Activated naive CD8-positive, alpha-beta T cell (primary cell): ENCODE measurements at regions not wholly inside any gene's neighbourhood (a gene's known extent, or its start where the extent isn't known, plus 50 kb on each side); places are given as distances from the start of the nearest gene placed in this dataset.

Source experiments
- H3K27ac Mint-ChIP-seq: one replicate; pipeline ENCODE4 v1.8.0; 2021; ENCODE audit warnings: mixed read lengths
- H3K27me3 Mint-ChIP-seq: one replicate; pipeline ENCODE4 v1.8.0; 2021; ENCODE audit warnings: mixed read lengths
- H3K36me3 Mint-ChIP-seq: one replicate; pipeline ENCODE4 v1.8.0; 2021; ENCODE audit warnings: mixed read lengths
- H3K4me1 Mint-ChIP-seq: one replicate; pipeline ENCODE4 v1.8.0; 2021; ENCODE audit warnings: low read depth, mixed read lengths
- H3K4me3 Mint-ChIP-seq: one replicate; pipeline ENCODE4 v1.8.0; 2021; ENCODE audit warnings: mild to moderate bottlenecking, mixed read lengths
- H3K9me3 Mint-ChIP-seq: one replicate; pipeline ENCODE4 v1.8.0; 2021; ENCODE audit warnings: low read depth, mixed read lengths

- Mint-ChIP-seq H3K27ac (no peak overlapping the region), H3K4me1 (no peaks in the 10 kb centered on the region), H3K27me3 (no peaks in the 10 kb centered on the region), H3K36me3 (no peaks in the 10 kb centered on the region), H3K4me3 (no peak overlapping the region), H3K9me3 (no peaks in the 10 kb centered on the region)
Measured at GRCh38 chr1:168875831-168876230, 146.8 kb upstream of the DPT start.

- Mint-ChIP-seq H3K4me3 (no peak overlapping the region), H3K27ac (no peak overlapping the region), H3K27me3 (no peaks in the 10 kb centered on the region), H3K4me1 (no peaks in the 10 kb centered on the region), H3K36me3 (no peaks in the 10 kb centered on the region), H3K9me3 (no peaks in the 10 kb centered on the region)
Measured at GRCh38 chr1:168876830-168877229, 147.8 kb upstream of the DPT start.

- no peaks in the 10 kb centered on the region for H3K36me3 Mint-ChIP-seq
- no peak overlapping the region for H3K4me3 Mint-ChIP-seq
- H3K27ac Mint-ChIP-seq = no peak overlapping the region
- H3K4me1 Mint-ChIP-seq = no peaks in the 10 kb centered on the region
- H3K9me3 Mint-ChIP-seq = no peaks in the 10 kb centered on the region
- no peaks in the 10 kb centered on the region for H3K27me3 Mint-ChIP-seq
Measured at GRCh38 chr1:168879896-168880734, 151.1 kb upstream of the DPT start.

GRCh38 chr1:168881656-168882260 lies 152.8 kb upstream of the DPT start:
- no peaks in the 10 kb centered on the region for H3K9me3 Mint-ChIP-seq
- no peaks in the 10 kb centered on the region for H3K4me1 Mint-ChIP-seq
- no peaks in the 10 kb centered on the region for H3K36me3 Mint-ChIP-seq
- H3K4me3 Mint-ChIP-seq = no peak overlapping the region
- H3K27me3 Mint-ChIP-seq = peaks cover 2% of the 10 kb centered on the region
- no peak overlapping the region for H3K27ac Mint-ChIP-seq

- no peaks in the 10 kb centered on the region for H3K4me1 Mint-ChIP-seq
Measured at GRCh38 chr1:168887381-168887780, 158.4 kb upstream of the DPT start.

GRCh38 chr1:168888418-168888817 lies 159.4 kb upstream of the DPT start:
- Mint-ChIP-seq H3K36me3 (no peaks in the 10 kb centered on the region), H3K27me3 (peaks cover 4% of the 10 kb centered on the region), H3K27ac (no peak overlapping the region), H3K4me3 (no peak overlapping the region), H3K9me3 (no peaks in the 10 kb centered on the region), H3K4me1 (no peaks in the 10 kb centered on the region)

More at GRCh38 chr1:168887381-168887780, 158.4 kb upstream of the DPT start:
- Mint-ChIP-seq H3K9me3 (no peaks in the 10 kb centered on the region), H3K27me3 (peaks cover 4% of the 10 kb centered on the region), H3K36me3 (no peaks in the 10 kb centered on the region), H3K4me3 (no peak overlapping the region), H3K27ac (no peak overlapping the region)

- H3K36me3 Mint-ChIP-seq = no peaks in the 10 kb centered on the region
- H3K4me3 Mint-ChIP-seq = no peak overlapping the region
- H3K27ac Mint-ChIP-seq = no peak overlapping the region
- peaks cover 23% of the 10 kb centered on the region for H3K27me3 Mint-ChIP-seq
- H3K9me3 Mint-ChIP-seq = no peaks in the 10 kb centered on the region
- no peaks in the 10 kb centered on the region for H3K4me1 Mint-ChIP-seq
Measured at GRCh38 chr1:168892931-168893330, 163.9 kb upstream of the DPT start.

GRCh38 chr1:168893359-168893801 lies 164.4 kb upstream of the DPT start:
- Mint-ChIP-seq H3K4me1 (no peaks in the 10 kb centered on the region), H3K27ac (no peak overlapping the region), H3K4me3 (no peak overlapping the region), H3K27me3 (peaks cover 25% of the 10 kb centered on the region), H3K9me3 (no peaks in the 10 kb centered on the region), H3K36me3 (no peaks in the 10 kb centered on the region)

GRCh38 chr1:168894397-168894903 lies 165.4 kb upstream of the DPT start:
- H3K27me3 Mint-ChIP-seq = peaks cover 23% of the 10 kb centered on the region

GRCh38 chr1:168897249-168897648 lies 168.2 kb upstream of the DPT start:
- H3K4me1 Mint-ChIP-seq = no peaks in the 10 kb centered on the region
- no peaks in the 10 kb centered on the region for H3K9me3 Mint-ChIP-seq
- H3K27me3 Mint-ChIP-seq = peaks cover 25% of the 10 kb centered on the region
- no peak overlapping the region for H3K4me3 Mint-ChIP-seq
- no peaks in the 10 kb centered on the region for H3K36me3 Mint-ChIP-seq
- no peak overlapping the region for H3K27ac Mint-ChIP-seq

More at GRCh38 chr1:168894397-168894903, 165.4 kb upstream of the DPT start:
- Mint-ChIP-seq H3K36me3 (no peaks in the 10 kb centered on the region), H3K27ac (no peak overlapping the region), H3K4me3 (no peak overlapping the region), H3K4me1 (no peaks in the 10 kb centered on the region), H3K9me3 (no peaks in the 10 kb centered on the region)

GRCh38 chr1:168903237-168903830 lies 174.3 kb upstream of the DPT start:
- Mint-ChIP-seq H3K27me3 (peaks cover 10% of the 10 kb centered on the region), H3K36me3 (no peaks in the 10 kb centered on the region), H3K4me1 (no peaks in the 10 kb centered on the region), H3K27ac (no peak overlapping the region), H3K9me3 (no peaks in the 10 kb centered on the region), H3K4me3 (no peak overlapping the region)

- Mint-ChIP-seq H3K36me3 (peaks cover 2% of the 10 kb centered on the region), H3K4me1 (no peaks in the 10 kb centered on the region), H3K27ac (no peak overlapping the region), H3K27me3 (peaks cover 14% of the 10 kb centered on the region), H3K9me3 (no peaks in the 10 kb centered on the region), H3K4me3 (no peak overlapping the region)
Measured at GRCh38 chr1:168905633-168906032, 176.6 kb upstream of the DPT start.

- no peaks in the 10 kb centered on the region for H3K9me3 Mint-ChIP-seq
- H3K4me1 Mint-ChIP-seq = no peaks in the 10 kb centered on the region
- no peak overlapping the region for H3K4me3 Mint-ChIP-seq
- peaks cover 13% of the 10 kb centered on the region for H3K27me3 Mint-ChIP-seq
- H3K27ac Mint-ChIP-seq = no peak overlapping the region
- peaks cover 2% of the 10 kb centered on the region for H3K36me3 Mint-ChIP-seq
Measured at GRCh38 chr1:168906367-168906766, 177.4 kb upstream of the DPT start.

GRCh38 chr1:168907053-168907452 lies 178.0 kb upstream of the DPT start:
- no peaks in the 10 kb centered on the region for H3K9me3 Mint-ChIP-seq
- no peak overlapping the region for H3K27ac Mint-ChIP-seq
- H3K4me3 Mint-ChIP-seq = no peak overlapping the region
- peaks cover 13% of the 10 kb centered on the region for H3K27me3 Mint-ChIP-seq
- H3K36me3 Mint-ChIP-seq = peaks cover 2% of the 10 kb centered on the region
- H3K4me1 Mint-ChIP-seq = no peaks in the 10 kb centered on the region

GRCh38 chr1:168907786-168908348 lies 178.9 kb upstream of the DPT start:
- H3K4me1 Mint-ChIP-seq = no peaks in the 10 kb centered on the region
- H3K4me3 Mint-ChIP-seq = no peak overlapping the region
- H3K9me3 Mint-ChIP-seq = no peaks in the 10 kb centered on the region
- no peak overlapping the region for H3K27ac Mint-ChIP-seq
- H3K27me3 Mint-ChIP-seq = peaks cover 14% of the 10 kb centered on the region
- H3K36me3 Mint-ChIP-seq = peaks cover 2% of the 10 kb centered on the region
